ENCODE measurements at regions not wholly inside any gene's neighbourhood (a gene's known extent, or its start where the extent isn't known, plus 50 kb on each side); places are given as distances from the start of the nearest gene placed in this dataset.

GRCh38 chr2:57177176-57177575 lies 869.4 kb upstream of the VRK2 start:
- TF ChIP-seq CTCF (IDR thresholded peaks at IDR 0.05; ENCODE audit: low read length): no peak
- no peak for TF ChIP-seq EZH2phosphoT487 (IDR thresholded peaks at IDR 0.05; ENCODE audit: low read length)
